ENCODE measurements at regions not wholly inside any gene's neighbourhood (a gene's known extent, or its start where the extent isn't known, plus 50 kb on each side); places are given as distances from the start of the nearest gene placed in this dataset.

GRCh38 chr15:92772626-92773244, 117.2 kb upstream of the FAM174B start:
- no peak overlapping the region for H3K4me3 ChIP-seq (ENCODE audit: low read depth, low read length)
- in situ Hi-C loops (cut with HindIII; ENCODE audit: low sequenced_read_pairs), result no loop called here
- DNase-seq (ENCODE audit: low read depth, low spot score), result no peak
- no peak for TF ChIP-seq CTCF (IDR thresholded peaks at IDR 0.05; ENCODE audit: low read depth, low read length)

- no peak for TF ChIP-seq CTCF (IDR thresholded peaks at IDR 0.05; ENCODE audit: low read depth, low read length)
- in situ Hi-C loops (cut with HindIII; ENCODE audit: low sequenced_read_pairs), result no loop called here
- DNase-seq (ENCODE audit: low read depth, low spot score), result no peak
- no peak overlapping the region for H3K4me3 ChIP-seq (ENCODE audit: low read depth, low read length)
Measured at GRCh38 chr15:92773340-92773739, 117.8 kb upstream of the FAM174B start.

- in situ Hi-C loops (cut with HindIII; ENCODE audit: low sequenced_read_pairs), result no loop called here
- TF ChIP-seq CTCF (IDR thresholded peaks at IDR 0.05; ENCODE audit: low read depth, low read length), result no peak
- H3K4me3 ChIP-seq (ENCODE audit: low read depth, low read length), result no peak overlapping the region
- no peak for DNase-seq (ENCODE audit: low read depth, low spot score)
Measured at GRCh38 chr15:92779874-92780273, 120.2 kb upstream of the CHD2 start.

GRCh38 chr15:92780843-92781242, 119.3 kb upstream of the CHD2 start:
- TF ChIP-seq CTCF (IDR thresholded peaks at IDR 0.05; ENCODE audit: low read depth, low read length), result no peak
- in situ Hi-C loops (cut with HindIII; ENCODE audit: low sequenced_read_pairs), result no loop called here
- no peak for DNase-seq (ENCODE audit: low read depth, low spot score)
- no peak overlapping the region for H3K4me3 ChIP-seq (ENCODE audit: low read depth, low read length)

- no peak for TF ChIP-seq CTCF (IDR thresholded peaks at IDR 0.05; ENCODE audit: low read depth, low read length)
- no peak for DNase-seq (ENCODE audit: low read depth, low spot score)
- H3K4me3 ChIP-seq (ENCODE audit: low read depth, low read length), result no peak overlapping the region
- in situ Hi-C loops (cut with HindIII; ENCODE audit: low sequenced_read_pairs), result no loop called here
Measured at GRCh38 chr15:92781925-92782453, 118.1 kb upstream of the CHD2 start.

- no peak overlapping the region for H3K4me3 ChIP-seq (ENCODE audit: low read depth, low read length)
- DNase-seq (ENCODE audit: low read depth, low spot score), result no peak
- no peak for TF ChIP-seq CTCF (IDR thresholded peaks at IDR 0.05; ENCODE audit: low read depth, low read length)
- in situ Hi-C loops (cut with HindIII; ENCODE audit: low sequenced_read_pairs), result no loop called here
Measured at GRCh38 chr15:92787116-92787515, 113.0 kb upstream of the CHD2 start.

All from astrocyte of the spinal cord (primary cell).